NCI-H748 (cell line): ENCODE measurements at regions not wholly inside any gene's neighbourhood (a gene's known extent, or its start where the extent isn't known, plus 50 kb on each side); places are given as distances from the start of the nearest gene placed in this dataset.
"Not testable (repeated sequence)": the region's sequence is repeated elsewhere in the genome, so short reads cannot be mapped to it uniquely, and the experiment has no call there.

Experiments
- DNase-seq: peaks from one replicate; lab custom pipeline; 2025; ENCODE audit not compliant: unreplicated experiment; lab: John Stamatoyannopoulos, UW

- DNase-seq = not testable (repeated sequence)
These were observed 257.7 kb upstream of the MEIS1 start for GRCh38 chr2:66177128-66177796.

DNA sequence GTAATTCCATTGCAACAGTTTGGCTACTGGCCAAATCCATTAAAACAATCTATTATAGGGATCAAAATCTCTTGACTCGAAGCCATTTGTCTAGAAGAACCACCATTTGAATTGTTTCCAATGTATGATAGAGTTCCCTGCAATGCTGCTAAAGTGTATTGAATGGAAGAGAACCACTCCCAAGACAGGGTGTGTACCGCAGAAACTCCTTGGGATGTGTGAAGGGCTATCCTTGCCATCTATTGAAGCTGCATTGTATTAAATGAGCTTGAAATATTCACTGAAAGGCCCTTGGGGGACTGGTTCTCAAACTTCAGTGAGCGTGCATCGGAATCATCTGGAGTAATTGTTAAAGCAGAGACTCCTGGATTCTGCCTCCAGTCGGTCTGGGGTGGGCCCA is 260.4 kb upstream of the MEIS1 start:
- DNase-seq = no peak

DNA sequence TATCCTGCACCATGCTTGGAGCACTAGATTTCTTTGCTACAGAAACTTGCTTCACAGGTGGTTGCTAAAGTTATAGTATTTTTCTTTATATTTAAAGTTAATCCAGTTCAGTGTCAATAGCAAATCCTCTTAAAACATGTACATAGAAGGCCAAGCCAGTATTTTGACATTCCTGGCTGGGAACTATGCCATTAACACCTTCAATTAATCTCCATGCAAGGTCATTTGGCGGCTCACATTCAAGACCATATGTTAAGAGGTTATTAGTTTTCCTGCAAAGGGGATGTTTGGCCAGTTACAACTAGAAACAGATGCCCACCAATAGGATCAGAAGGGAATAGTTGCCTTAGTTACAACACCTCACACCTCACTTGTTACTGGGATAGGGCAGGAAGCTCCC is 261.3 kb upstream of the MEIS1 start:
- DNase-seq = no peak

DNA sequence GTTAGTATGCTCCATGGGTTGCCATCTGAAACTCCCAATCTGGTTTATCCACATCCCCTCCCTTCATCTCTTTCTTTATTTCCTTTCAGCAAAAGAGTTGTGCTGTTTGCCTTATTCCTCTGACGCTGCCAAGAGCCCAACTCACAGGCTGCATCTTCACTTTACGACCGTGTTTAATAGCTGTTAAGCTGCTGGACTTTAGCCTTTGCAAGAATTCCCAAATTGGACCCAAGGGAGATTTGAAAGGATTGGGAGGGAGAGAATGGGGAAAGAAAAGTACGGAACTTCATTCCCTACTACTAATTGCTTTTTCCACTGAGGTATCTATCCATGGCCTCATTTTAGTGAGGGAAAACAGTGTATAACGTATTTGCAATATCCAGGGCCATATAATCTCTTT is 263.4 kb upstream of the MEIS1 start:
- DNase-seq = peak; percentile 24

- peak; percentile 84 for DNase-seq
These were observed 264.1 kb upstream of the MEIS1 start for GRCh38 chr2:66170744-66171330.

- no peak for DNase-seq
These were observed 265.8 kb upstream of the MEIS1 start for GRCh38 chr2:66169076-66169475.

- DNase-seq = no peak
These were observed 270.5 kb upstream of the MEIS1 start for GRCh38 chr2:66164470-66164869.

DNA sequence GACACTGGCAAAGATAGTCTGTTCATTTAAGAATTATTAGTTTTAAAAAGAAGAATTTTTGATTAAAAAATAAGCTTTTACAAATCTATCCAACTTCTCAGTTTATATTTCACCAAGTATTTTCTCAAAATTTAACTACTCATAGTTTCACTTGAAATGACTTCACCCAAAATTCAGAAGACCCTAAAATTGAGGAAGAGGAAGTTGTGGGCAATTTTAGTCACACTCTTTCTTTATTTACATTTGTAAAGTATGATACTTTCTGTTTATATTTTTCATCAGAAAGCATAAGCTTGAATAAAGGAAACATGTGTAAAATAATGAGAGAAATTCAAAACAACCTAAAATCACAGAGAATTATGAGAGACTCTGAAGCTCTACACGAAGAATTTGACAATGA is 278.8 kb upstream of the MEIS1 start:
- DNase-seq = no peak

- DNase-seq = no peak
These were observed 281.0 kb upstream of the MEIS1 start for GRCh38 chr2:66153941-66154340.

DNA sequence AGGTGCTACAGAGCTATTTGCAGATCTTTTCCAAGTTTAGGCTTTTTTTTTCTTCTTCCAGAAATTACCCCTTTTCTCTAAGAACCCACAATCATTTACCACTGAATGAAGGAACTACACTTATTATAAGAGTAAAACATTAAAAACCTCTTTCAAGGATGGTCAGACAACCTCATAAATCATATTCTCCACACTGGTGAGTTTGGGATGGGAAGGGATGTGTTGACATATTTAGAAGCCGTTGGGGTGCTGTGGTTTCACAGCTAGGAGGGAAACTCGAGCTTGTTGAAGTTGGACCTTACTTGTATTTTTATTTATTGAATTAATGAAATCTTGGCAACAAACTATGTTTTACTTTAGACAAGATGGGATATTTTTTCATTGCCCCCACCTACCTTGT is 289.4 kb upstream of the MEIS1 start:
- DNase-seq = no peak

GRCh38 chr2:66144324-66144723 is 290.6 kb upstream of the MEIS1 start:
- not testable (repeated sequence) for DNase-seq

DNA sequence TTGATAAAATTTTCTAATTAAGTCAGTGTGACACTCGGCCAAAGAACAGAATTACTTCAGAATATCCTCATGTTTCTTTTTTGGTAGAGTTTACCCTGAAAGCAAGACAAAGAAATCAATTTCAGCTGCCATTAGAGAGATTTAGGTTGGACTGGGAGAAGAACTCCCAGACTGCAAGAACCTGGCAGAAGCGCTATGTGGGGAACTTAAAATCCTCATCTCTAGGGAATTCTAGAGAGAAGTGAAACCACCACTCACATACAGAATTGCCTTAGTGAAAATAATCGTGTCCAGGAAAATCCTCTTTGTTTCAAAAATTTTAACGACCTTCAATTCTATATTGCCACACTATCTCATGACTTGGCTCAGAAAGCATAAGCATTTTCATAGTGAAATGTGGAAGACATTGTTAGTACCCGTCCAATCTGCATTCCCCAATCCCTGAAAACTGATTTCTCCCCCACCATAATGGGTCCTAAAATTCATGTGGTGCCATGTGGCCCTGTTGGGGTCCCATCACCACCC is 297.3 kb upstream of the MEIS1 start:
- DNase-seq = no peak

- DNase-seq = no peak
These were observed 300.7 kb upstream of the MEIS1 start for GRCh38 chr2:66134138-66134701.

DNA sequence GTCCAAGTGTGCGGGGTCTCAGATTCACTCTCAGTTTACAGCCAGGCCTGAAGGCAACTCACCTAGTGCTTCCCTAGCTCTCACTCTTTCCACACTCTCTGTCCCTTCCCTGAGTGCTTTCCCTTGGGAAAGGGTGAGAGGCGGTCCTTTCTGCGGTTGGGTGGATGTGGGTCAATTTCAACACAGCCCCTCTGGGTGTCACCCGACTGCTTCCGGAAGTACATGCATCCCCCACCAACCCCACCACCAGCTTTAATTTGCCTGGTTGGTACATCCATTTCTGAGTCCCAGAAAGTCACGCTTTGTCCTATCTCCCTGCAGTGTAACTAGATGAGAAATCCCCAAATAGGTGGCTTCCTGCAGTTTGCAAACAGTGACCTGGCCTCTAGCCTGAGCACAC is 307.3 kb upstream of the MEIS1 start:
- DNase-seq = no peak

GRCh38 chr2:66127061-66127460 is 307.9 kb upstream of the MEIS1 start:
- DNase-seq = no peak

DNA sequence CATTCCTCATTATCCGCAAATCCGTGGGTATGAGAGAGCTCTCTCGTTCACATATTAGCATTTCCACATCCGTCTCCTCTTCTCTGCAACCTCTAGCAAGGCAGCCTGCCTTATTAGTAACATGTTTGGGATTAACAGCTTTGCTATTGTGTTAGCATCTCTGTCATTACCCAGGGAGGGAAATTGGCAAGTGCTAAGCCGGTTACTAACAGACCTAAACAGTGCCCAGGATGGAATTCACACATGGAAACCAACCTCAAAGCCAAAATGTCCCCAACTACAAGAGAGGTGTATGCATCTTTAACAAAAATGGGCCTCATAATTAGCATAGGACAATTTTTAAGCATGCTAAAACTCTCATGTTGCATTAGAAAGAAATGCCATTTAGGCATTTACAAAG is 309.0 kb upstream of the MEIS1 start:
- no peak for DNase-seq

DNA sequence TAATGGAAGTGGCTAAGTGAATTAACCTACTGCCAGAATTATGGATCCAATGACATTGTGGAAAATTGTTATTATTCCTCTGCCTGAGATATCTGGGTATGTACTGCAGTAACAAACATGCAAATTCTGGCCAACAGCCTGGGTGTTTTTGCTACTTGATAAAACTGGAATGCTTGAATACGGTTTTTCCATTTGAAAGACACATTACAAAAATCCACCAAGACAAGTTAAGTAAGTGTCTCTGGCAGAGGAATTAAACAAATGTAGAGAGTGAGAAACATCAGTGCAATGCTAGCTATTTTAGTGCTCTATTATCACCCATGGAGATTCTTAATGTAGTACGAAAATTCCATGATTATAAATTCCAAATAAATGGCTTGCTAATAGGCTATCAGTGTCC is 312.4 kb upstream of the MEIS1 start:
- DNase-seq = no peak

- DNase-seq = no peak
These were observed 313.0 kb upstream of the MEIS1 start for GRCh38 chr2:66121946-66122345.

DNA sequence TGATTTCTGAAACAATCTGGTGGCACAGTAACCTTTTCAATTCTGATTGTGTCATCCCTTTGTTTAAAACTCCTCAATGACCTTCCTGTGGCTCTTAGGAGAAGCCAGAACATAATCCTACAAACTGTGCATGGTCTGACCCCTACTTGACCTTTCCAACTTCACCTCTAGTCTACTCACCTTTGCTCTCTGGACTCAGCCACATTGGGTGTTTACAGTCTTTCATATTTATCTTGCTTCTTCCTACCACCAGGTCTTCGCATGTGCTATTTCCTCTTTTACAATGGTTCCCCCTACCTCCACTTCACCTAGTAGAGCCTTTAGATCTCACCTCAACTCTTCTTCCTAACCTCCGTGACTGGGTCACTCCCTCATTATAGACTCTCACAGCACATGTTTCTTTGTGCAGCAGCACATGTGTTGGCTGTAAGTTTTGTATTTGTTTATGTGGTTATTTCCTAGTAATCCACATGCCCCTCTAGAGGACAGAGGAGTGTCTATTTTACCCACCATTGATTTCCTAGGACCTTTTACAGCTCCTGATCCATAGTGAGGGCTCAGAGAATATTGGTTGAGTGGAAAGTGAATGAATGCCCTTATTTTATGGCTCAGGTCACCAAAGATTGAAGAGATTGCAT is 320.8 kb upstream of the MEIS1 start:
- no peak for DNase-seq

DNA sequence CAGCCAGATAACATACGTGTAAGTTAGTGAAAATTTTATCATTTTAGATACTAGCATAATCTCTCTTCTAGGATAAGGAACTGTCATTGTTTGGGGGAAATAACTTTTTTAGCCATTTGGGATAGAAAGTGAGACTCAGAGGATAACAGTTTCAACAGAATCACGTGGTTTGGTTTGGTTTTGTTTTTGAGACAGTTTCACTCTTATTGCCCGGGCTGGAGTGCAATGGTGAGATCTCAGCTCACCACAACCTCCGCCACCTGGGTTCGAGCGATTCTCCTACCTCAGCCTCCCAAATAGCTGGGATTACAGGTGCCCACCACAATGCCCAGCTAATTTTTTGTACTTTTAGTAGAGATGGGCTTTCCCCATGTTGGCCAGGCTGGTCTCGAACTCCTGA is 323.2 kb upstream of the MEIS1 start:
- no peak for DNase-seq

DNA sequence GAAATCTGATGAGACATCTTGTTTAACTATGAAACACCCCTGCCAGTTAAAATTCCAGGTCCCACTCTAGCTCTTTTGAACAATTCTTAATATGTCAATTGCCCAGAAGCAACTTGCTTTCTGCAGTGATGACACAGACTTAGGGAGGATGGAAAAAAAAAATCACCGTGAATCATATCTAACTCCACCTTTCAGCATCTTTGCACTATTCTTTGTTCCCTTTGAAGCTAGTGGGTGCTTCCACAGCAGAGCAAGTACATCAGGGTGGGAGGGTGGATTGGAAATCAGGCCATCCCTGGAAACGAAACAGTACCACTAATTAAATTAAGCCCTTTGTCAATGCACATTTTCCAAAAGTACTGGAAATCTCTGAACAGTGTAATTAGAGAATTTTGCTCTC is 324.3 kb upstream of the MEIS1 start:
- no peak for DNase-seq

- no peak for DNase-seq
These were observed 324.8 kb upstream of the MEIS1 start for GRCh38 chr2:66110086-66110485.
